SHP77 (cell line): ENCODE measurements at regions not wholly inside any gene's neighbourhood (a gene's known extent, or its start where the extent isn't known, plus 50 kb on each side); places are given as distances from the start of the nearest gene placed in this dataset.
"Not testable (repeated sequence)": the region's sequence is repeated elsewhere in the genome, so short reads cannot be mapped to it uniquely, and the experiment has no call there.

ENCODE experiments used
- DNase-seq, 2 experiments: peaks; one replicate each; lab custom pipeline; 2025; lab: John Stamatoyannopoulos, UW

DNA sequence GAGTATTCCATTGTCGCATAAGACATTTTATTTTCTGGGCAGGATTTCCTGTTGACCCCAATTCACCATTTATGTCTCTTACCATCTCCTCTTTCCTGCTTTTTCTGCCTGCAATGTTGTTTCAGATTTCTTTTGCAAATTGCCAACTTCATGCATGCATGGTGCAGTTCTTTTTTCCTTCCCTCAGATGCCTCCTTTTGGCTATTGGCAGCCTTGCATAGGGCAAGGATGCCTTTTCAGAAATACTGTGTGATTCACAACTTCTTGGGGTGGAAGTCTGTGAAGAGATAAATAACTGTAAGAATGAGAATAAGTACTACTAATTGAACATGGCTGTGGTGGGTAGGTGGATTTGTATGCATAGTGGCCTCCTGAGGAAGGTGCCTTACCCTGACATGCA is 116.7 kb downstream of the SOX4 start:
- DNase-seq = no peak

DNA sequence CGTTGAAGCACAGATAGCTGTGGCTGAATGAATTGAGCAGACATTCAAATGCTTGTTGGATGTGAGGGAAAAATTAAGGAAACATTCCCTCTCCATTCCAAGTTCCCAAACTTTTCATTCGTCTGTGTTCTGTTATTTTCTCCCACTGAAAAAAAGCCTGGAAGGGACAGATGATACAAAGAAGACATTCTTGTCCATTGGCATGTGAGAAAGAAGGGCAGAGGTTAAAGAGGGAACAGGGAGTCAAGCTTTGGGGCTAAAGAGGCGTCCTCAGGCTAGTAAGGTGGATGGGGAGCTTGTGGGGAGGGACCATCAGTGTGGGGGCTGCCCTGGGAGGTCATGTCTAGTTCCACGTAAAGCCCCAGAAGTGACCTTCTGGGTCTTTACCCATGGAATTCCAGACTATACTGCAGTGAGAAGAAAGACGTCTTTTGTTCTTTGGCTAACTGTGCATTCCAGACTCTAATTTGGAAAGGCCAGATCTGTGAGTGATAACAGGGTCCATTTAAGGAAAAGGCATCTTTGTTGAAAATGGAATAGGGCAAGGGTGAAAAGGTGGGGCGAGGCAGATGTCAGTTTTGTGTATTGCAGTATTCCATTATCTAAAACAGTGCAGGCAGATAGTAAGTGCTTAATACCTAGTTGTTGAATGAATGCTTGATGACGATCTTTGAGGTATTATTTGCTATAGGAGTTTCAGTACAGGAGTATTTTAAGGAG is 117.5 kb downstream of the SOX4 start:
- no peak for DNase-seq

DNA sequence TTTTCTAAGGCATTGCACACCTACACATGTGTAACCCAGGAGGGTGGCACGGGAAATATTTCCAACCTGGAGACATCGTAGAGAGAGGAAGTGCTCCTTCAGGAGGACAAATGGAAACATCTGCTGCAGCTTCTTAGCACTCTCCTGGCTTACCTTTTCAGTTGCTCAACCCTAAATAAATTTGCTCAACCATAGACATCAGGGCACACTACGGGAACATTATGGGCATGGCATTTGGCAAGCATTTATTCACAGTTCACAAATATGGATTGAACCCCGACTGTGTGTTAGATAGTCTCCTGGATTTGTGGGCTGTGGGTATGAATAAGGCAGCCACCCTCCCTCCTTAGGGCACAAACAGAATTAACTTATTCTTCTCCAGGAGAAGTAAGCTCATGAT is 118.7 kb downstream of the SOX4 start:
- DNase-seq = no peak

DNA sequence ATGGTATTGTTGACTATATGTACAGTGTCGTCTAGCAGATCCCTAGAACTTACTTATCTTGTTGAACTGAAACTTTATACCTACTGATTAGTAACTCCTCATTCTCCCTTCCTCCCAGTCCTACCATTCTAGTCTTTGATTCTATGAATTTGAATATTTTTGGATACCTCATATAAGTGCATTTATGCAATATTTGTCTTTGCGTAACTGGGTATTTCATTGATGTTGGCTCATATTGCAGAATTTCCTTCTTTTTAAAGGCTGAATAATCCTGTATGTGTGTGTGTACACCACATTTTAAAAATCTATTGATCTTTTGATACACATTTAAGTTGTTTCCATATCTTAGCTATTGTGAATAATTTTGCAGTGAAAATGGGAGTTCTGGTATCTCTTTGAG is 119.9 kb downstream of the SOX4 start:
- DNase-seq = no peak

DNA sequence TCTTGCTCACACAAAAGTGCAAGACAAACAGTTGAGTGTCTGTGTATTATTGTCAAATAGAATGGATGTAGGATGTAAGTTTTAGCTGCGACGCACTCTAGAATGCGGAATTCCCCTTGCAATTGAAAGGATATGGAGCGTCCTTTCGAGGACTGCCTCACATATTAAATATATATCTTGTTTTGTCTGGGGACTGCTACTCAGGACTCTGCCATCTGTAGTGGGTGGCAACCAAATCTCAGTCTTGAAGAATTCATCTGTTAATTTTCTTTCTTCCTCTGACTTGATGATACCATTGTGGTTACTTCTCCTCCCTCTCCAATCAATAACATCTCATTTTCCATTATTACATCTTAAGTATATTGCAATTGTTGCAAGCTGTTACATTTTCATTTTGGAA is 121.6 kb downstream of the SOX4 start:
- DNase-seq = no peak

DNA sequence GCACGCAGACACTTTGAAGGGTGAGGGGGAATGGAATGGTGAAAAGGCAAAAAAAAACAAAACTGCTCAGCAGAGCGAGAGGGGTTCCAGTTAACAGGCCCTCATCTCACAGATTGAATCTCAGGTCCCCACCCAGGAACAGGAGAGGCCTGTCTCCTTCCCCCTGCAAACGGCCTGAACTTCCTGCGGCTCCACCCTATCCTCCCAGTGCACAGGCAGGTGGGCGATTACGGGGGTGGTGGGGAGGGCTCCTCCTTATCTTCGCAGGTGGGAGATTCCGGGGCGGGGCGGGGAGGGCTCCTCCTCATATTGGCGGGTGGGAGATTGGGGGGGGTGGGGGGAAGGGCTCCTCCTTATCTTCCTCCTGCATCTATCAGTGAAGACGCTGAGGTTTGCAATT is 129.0 kb downstream of the SOX4 start:
- DNase-seq = no peak

DNA sequence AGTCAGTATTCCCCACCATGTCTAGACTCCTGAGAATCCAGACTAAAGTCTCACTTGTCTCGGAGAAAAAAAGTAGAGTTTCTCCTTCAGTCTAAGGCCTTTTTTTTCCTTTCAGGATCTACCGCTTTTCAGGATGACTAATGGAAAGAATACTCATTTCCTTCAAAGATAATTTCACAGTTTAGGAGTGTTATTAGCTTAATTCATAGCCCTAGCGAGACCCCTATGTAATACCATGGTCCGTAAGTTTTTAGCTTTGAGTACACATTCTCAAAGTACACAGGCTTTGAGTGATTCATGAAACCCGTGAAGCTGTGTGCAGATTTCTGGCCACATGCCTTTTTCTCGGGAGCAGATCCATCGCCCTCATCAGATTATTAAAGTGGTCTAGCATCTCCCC is 133.1 kb downstream of the SOX4 start:
- no peak for DNase-seq

DNA sequence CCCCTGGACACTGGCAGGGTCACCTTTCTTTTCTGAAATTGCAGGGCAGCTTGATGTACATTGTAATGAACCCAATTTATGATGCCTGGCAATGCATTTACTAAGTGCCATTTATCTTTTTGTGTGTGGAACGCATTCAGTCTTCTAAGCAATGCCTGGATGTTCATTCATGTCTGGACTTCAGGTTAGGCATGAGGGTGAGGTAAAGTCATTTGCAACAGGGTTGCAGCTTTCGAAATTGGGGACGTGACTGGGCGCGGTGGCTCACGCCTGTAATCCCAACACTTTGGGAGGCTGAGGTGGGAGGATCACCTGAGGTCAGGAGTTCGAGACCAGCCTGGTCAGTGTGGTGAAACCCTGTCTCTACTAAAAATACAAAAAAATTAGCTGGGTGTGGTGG is 134.6 kb downstream of the SOX4 start:
- DNase-seq = no peak

DNA sequence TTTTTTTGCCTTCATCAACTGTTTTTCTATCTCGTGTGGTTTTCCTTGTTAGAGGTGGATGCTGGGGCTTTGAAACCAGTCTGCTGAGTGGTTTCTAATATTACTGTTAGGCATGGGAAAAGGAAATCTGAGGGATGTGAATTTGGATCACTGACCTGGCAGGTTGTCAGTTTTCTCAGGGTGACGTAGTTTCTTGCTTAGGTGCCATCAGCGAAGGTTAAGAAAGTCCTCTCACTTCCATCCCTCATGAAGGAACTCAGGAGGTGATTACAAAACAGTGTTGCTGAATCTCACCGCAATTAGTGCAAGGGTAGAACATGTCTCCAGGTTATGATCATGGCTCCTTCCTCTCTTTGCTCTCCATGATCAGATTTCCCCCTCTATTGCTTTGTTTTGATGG is 135.9 kb downstream of the SOX4 start:
- DNase-seq = no peak

DNA sequence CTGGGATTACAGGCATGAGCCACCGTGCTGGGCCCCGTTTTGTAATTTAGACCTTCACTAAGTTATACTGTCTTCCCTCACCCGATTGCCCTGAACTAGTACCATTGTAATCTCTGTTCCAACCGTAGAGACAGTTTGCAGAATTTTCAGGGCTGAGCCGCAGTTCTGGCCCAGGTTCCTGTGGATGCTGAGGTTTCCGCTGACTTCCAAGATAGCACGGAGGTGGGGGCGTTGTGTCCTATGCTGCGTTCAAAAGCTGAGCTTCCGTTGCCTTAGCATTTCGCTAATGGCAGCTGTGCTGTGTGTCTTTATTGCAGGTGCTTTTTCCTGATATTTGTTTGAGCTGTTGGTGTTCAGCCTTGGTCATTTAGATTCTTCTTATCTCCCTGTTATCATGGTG is 137.0 kb downstream of the SOX4 start:
- DNase-seq = no peak

DNA sequence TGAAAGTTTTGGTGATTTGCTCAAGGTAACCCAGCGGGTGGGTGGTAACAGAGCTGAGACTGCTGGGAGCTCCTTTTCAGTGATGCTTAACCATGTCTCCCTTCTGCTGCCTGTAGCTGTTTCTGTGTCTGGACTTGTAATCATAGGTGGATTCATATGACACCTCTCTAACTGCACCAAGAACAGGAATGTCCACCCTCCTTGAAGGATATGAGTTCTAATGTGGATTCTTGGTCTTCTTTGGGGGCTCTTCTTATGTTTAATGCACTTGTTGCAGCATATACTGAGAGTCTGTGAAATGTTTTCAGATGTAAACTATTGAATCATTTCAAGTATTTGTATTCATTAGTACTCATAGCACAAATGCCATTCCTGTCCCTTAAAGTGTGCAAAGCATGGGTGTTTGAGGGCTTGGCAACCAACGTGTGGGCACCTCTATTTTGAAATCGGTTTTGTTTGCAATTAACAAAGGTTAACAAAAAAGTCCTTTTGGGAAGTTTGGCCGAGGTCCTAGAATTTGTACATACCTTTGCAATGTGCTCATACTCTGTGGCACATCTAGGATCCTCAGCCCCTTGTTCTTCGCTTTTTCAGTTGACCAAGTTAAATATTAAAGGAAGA is 138.0 kb downstream of the SOX4 start:
- DNase-seq = no peak

DNA sequence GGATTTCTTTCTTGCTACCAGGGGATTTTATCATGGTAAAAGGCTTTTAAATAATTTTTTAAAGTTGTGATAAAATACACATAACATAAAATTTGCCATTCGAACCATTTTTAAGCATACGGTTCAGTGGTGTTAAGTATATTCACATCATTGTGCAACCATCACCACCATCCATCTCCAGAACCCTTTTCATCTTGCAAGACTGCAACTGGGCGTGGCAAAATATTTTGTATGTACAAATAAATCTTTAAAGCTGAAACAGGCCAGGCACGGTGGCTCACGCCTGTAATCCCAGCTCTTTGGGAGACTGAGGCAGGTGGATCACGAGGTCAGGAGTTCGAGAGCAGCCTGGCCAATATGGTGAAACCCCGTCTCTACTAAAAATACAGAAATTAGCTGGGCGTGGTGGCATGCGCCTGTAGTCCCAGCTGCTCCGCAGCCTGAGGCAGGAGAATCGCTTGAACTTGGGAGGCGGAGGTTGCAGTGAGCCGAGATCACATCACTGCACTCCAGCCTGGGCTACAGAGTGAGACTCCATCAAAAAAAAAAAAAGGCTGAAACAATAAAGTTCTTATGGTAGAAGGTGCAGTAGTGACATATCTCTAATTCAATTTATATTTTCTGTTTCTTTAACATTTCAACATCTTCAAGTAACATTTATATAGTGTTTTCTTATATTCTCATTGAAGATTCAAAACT is 138.6 kb downstream of the SOX4 start:
- not testable (repeated sequence) for DNase-seq

DNA sequence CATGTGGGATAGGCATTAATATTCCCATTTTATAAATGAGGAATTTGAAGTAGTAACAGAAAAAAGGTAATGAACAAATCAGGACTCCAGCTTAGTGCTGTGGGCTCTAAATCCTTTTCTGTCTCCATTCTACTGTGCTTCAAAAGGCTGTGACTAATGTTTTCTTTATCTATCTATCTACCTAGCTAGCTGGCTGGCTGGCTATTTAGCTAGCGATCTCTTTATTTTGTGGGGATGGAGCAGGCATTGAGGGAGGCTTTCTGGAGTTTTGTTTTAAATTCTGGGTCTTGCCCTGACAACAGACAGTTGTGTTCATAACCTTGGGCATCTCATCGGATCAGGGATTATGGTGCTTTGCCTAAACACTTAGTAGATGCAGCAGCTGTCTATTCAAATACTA is 139.2 kb downstream of the SOX4 start:
- no peak for DNase-seq

DNA sequence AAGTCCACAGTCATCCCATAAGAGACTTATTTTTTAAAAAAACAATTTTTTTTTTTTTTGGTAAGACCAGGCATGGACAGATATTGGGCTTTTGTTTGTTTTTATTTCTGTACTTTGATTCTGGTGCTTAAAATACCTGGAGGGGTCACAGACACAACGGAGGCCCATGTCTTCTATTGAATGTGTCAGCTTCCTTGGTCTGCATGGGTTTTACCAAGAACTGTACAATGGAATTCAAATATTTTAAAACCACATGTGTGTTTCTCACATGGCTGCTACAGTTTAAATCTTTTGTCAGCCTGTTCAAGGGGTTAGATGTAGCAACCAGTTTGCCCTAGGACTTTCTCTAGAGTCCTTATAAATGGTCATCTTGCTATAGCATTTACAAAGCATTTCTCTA is 139.8 kb downstream of the SOX4 start:
- DNase-seq = no peak

DNA sequence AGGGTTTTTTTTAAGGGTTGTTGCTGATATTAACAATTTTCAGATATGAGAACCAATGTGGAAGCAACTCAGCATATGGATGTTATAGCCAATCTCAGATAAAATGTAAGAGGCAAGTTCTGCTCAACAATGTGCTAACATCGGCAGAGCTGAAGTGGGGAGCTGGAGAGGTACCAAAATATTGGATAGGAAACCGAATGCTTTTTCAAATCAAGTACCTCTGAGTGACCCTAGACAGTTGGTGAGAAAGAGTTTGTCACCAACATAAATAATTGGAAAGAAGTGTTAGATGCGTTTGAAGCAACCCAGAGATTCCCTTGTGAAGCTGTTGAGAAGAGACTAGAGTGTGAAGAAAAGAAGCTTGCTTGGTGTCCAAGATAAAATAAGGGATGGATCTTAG is 140.7 kb downstream of the SOX4 start:
- DNase-seq = no peak

DNA sequence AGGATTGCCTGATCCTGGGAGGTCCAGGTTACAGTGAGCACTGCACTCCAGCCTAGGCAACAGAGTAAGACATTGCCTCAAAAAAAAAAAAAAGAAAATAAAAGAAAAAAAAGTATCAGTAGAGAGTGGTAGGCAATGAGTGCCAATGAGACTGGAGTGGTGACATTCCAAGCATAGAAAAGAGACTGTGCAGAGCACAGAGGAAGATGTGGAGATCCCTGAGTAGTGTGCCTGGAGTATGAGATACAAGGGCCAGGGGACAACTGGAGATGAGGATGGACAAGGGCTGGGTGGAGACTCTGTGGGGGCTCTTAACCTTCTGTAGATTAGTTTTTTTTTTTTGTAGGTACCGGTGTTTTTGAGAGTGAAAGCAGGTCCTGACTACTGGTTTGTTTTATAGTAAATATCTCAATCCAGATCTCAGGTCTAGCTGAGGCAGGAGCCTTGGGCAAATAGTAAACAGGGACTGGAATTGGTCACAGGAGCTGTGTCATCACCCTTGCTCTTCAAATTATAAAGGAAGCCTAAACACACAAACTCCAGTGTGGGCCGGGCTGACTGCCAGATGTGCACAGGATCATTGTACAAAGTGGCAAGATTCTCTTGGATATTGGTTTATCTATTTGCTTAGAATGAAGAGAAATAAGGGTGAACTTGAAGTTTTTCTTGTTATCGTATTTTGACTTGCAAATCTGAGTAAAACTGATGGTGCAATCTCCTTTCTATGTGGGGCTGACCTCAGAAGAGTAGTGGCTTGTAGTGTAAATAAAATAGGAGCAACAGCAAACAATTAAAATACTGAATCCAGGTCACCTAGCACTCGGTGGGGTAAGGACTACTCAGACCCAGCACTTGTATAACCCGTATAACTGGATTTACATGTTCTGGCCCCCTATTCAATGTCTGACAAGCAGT is 144.9 kb downstream of the SOX4 start:
- peak; percentile 87 to 88 for DNase-seq

DNA sequence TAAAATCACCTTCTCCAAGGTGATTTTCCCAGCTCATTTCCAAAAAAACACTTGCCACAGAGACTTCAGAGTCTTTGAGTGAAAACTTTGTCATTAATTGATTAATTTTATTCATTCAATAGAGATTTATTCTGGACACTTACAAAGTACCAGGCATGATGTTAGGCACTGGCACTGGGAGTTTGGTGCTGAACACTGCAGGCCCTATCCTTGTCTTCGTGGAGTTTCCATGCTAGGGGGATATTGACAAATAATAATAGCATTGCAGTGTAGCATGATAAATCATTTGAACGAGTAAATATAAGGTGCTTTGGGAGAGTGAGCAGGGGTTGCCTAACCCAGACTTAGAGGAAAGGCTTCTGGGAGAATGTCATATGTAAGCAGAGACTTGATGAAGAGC is 145.7 kb downstream of the SOX4 start:
- DNase-seq = no peak

DNA sequence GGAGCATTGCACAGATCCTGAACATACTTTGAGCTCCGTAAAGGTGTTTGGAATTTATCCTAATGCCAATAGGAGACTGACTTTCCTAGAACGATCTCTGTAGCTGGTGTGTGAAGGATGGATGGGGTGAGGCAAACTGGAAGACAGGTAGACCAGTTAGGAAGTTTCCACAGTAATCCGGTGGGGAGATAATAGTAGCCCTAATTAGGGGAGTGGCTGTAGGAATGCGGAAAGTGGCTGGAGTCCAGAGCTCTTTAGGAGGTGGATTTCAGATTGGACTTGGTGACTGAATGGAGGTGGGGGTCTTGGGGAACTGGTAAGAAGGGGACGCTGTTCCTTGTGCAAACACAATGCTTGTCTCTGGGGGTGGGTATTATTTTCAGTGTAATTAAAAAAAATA is 146.3 kb downstream of the SOX4 start:
- no peak for DNase-seq

DNA sequence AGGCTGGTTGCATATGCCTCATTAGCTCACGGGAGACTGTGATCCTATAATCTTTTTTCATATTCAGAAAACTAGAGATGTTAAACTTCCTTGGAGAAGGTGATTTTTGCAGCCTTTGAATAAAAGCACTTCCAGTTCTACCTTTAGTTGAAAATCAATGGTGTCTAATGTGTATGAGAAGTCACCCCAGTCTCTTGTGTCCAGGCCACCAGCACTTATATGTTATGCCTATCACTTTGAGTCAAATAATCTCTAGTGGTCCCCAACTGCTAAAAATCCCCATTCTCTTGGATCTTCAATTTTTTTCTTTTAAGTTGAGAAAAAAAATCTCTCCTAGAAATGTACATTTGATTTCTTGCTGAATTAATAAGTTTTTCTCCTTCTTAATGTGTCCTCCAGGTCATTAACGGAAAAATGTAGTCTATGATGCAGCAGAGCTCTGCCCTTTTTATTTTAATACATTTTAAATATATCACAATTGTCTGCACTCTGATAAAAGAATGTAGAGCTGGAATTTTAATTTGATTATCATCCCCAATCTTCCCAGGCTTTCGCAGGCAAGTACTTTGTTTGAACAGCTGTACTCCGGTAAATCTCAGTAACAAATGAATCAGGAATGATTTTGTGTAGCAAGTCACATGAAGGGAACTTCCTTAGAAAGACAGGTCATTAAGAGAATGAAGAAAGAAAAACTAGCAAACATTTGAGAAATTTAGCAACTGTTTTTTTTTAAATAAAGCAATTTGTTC is 147.0 kb downstream of the SOX4 start:
- DNase-seq = peak; percentile 25 to 51

DNA sequence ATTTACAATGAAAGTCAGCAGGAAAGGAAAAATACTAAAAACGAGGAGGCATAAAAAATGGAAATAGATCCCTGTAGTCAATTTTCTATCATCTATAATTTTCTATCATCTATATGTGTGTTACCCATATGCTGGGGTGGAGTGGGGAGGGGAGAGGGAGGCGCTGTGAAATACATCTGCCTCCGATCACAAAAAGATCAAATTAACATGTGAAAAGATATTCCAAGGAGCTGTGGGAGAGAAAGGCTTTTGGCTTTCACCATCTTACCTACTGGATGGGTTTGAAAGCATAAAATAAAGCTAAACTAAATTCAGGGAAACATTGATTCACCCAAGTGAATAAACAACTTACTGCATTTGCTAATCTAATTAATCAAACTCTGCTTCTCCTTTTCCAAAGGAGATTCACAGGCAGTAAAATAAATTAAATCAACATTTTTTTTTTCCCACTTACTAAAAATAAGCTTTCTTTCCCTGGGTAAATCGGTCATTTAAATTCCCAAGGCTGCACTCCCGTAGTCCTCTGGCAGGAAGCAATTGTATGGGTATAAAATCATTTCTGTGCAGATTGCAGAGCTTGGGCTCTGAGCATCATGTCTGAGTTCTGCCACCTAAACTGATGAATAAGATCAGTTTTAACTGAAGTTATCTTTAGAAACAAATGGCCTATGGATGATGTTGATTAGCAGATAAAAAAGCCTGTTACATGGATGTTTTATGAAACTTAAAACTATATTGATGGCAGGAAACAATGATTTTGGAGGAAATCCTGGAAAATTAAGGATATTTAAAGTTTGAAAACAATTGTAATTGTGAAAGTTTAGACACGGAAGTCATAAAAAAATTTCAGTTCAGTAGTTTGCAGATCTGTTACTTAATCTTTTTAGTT is 147.9 kb downstream of the SOX4 start:
- DNase-seq = peak; percentile 7 to 25

DNA sequence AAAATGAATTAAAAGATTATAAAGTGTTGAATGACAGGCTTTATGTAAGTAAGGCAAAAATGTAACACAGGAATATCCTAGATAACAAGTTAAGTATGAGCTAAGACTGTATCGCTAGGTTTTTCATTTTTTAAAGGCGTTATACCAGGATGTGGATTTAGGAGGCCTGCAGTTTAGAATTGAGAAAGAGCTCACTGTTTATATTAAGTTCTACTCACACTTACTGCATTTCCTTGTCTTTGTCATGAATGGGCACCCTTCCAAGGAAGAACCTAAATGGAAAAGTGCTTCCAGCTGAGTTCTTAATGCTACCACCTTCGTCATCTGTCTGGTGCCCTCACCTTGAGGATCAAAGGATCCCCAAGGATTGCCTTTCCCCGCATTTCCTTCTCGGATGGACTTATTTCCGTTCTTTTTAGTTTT is 148.7 kb downstream of the SOX4 start:
- no peak for DNase-seq
